Type B pancreatic cell (in vitro differentiated cells): ENCODE measurements at regions not wholly inside any gene's neighbourhood (a gene's known extent, or its start where the extent isn't known, plus 50 kb on each side); places are given as distances from the start of the nearest gene placed in this dataset.

ENCODE experiments used
- DNase-seq: peaks from one replicate; pipeline ENCODE4 v3.0.0; 2021; ENCODE audit warnings: mixed read lengths; ENCODE audit not compliant: unreplicated experiment; ENCODE audit errors: extremely low spot score
- H3K27ac Mint-ChIP-seq: 2 replicates; pipeline ENCODE4 v1.8.0; 2021; ENCODE audit warnings: mild to moderate bottlenecking, mixed read lengths
- H3K27me3 Mint-ChIP-seq: 2 replicates; pipeline ENCODE4 v1.8.0; 2021; ENCODE audit warnings: mixed read lengths
- H3K36me3 Mint-ChIP-seq: 2 replicates; pipeline ENCODE4 v1.8.0; 2021; ENCODE audit warnings: mixed read lengths
- H3K4me1 Mint-ChIP-seq: one replicate; pipeline ENCODE4 v1.8.0; 2021; ENCODE audit warnings: mixed read lengths; ENCODE audit not compliant: unreplicated experiment
- H3K4me3 Mint-ChIP-seq: 2 replicates; pipeline ENCODE4 v1.8.0; 2021; ENCODE audit warnings: mild to moderate bottlenecking, mixed read lengths
- H3K9me3 Mint-ChIP-seq: 2 replicates; pipeline ENCODE4 v1.8.0; 2021; ENCODE audit warnings: mixed read lengths
- CTCF ChIP-seq: fragments of 200-600 bp; sonication (generic); conservative IDR thresholded peaks from 2 replicates; pipeline ENCODE4 v1.5.0; 2021; ENCODE audit warnings: antibody characterized with exemption, mild to moderate bottlenecking

GRCh38 chr7:12982178-12982577 is 294.7 kb downstream of the ARL4A start:
- no peak for DNase-seq
- H3K4me3 Mint-ChIP-seq: no peak overlapping the region
- no peaks in the 10 kb centered on the region for H3K9me3 Mint-ChIP-seq
- H3K4me1 Mint-ChIP-seq: no peaks in the 10 kb centered on the region
- no peak overlapping the region for H3K27ac Mint-ChIP-seq
- no peaks in the 10 kb centered on the region for H3K36me3 Mint-ChIP-seq
- H3K27me3 Mint-ChIP-seq: no peaks in the 10 kb centered on the region
- no peak for TF ChIP-seq CTCF

- peaks cover 4% of the 10 kb centered on the region for H3K9me3 Mint-ChIP-seq
- no peak overlapping the region for H3K27ac Mint-ChIP-seq
- no peaks in the 10 kb centered on the region for H3K27me3 Mint-ChIP-seq
- no peak for TF ChIP-seq CTCF
- no peak overlapping the region for H3K4me3 Mint-ChIP-seq
- no peaks in the 10 kb centered on the region for H3K4me1 Mint-ChIP-seq
- no peaks in the 10 kb centered on the region for H3K36me3 Mint-ChIP-seq
- DNase-seq: no peak
These were observed 296.7 kb downstream of the ARL4A start for GRCh38 chr7:12984117-12984516.

GRCh38 chr7:12985228-12985627 is 297.8 kb downstream of the ARL4A start:
- H3K36me3 Mint-ChIP-seq: no peaks in the 10 kb centered on the region
- no peak for TF ChIP-seq CTCF
- H3K27me3 Mint-ChIP-seq: no peaks in the 10 kb centered on the region
- H3K9me3 Mint-ChIP-seq: peaks cover 4% of the 10 kb centered on the region
- no peaks in the 10 kb centered on the region for H3K4me1 Mint-ChIP-seq
- no peak overlapping the region for H3K4me3 Mint-ChIP-seq
- no peak for DNase-seq
- no peak overlapping the region for H3K27ac Mint-ChIP-seq

- no peak for DNase-seq
- Mint-ChIP-seq H3K36me3 (no peaks in the 10 kb centered on the region), H3K4me3 (no peak overlapping the region), H3K4me1 (no peaks in the 10 kb centered on the region), H3K27ac (no peak overlapping the region), H3K9me3 (peaks cover 4% of the 10 kb centered on the region), H3K27me3 (no peaks in the 10 kb centered on the region)
- TF ChIP-seq CTCF: no peak
These were observed 298.3 kb downstream of the ARL4A start for GRCh38 chr7:12985752-12986151.

- H3K36me3 Mint-ChIP-seq: no peaks in the 10 kb centered on the region
- TF ChIP-seq CTCF: no peak
- no peaks in the 10 kb centered on the region for H3K4me1 Mint-ChIP-seq
- H3K4me3 Mint-ChIP-seq: no peak overlapping the region
- peaks cover 4% of the 10 kb centered on the region for H3K9me3 Mint-ChIP-seq
- DNase-seq: no peak
- no peaks in the 10 kb centered on the region for H3K27me3 Mint-ChIP-seq
- H3K27ac Mint-ChIP-seq: no peak overlapping the region
These were observed 299.8 kb downstream of the ARL4A start for GRCh38 chr7:12987238-12987637.

- H3K4me1 Mint-ChIP-seq: no peaks in the 10 kb centered on the region
- no peaks in the 10 kb centered on the region for H3K36me3 Mint-ChIP-seq
- no peak for TF ChIP-seq CTCF
- H3K9me3 Mint-ChIP-seq: peaks cover 4% of the 10 kb centered on the region
- H3K27me3 Mint-ChIP-seq: no peaks in the 10 kb centered on the region
- H3K4me3 Mint-ChIP-seq: no peak overlapping the region
- no peak for DNase-seq
- H3K27ac Mint-ChIP-seq: no peak overlapping the region
These were observed 303.0 kb downstream of the ARL4A start for GRCh38 chr7:12990440-12990839.
